Neural cell (in vitro differentiated cells): ENCODE measurements at regions not wholly inside any gene's neighbourhood (a gene's known extent, or its start where the extent isn't known, plus 50 kb on each side); places are given as distances from the start of the nearest gene placed in this dataset.

Source experiments
- H2AFZ ChIP-seq: fragments of 200-600, 300-800 bp; sonication (generic), shearing (Covaris generic); 2 replicates; pipeline ENCODE4 v1.6.0; 2014; ENCODE audit warnings: low read depth, mild to moderate bottlenecking, antibody characterized with exemption, low read length, moderate library complexity
- H3F3A ChIP-seq: fragments of 200-600 bp; shearing (Covaris generic); 2 replicates; pipeline ENCODE4 v1.6.1; 2016; ENCODE audit warnings: mild to moderate bottlenecking, moderate library complexity, mixed read lengths, antibody characterized with exemption, low read length; ENCODE audit not compliant: insufficient read depth, poor library complexity, severe bottlenecking
- H3K27ac ChIP-seq: fragments of 200-600, 300-800 bp; sonication (generic), shearing (Covaris generic); 2 replicates; pipeline ENCODE4 v1.5.1; 2014; ENCODE audit warnings: mild to moderate bottlenecking, low read length, moderate library complexity
- H3K27me3 ChIP-seq: fragments of 300-800, 200-600 bp; sonication (generic), shearing (Covaris generic); 2 replicates; pipeline ENCODE4 v1.6.0; 2014; ENCODE audit warnings: mild to moderate bottlenecking, low read depth, low read length, moderate library complexity; ENCODE audit not compliant: insufficient read depth
- H3K36me3 ChIP-seq: fragments of 300-800, 200-600 bp; sonication (generic), shearing (Covaris generic); 2 replicates; pipeline ENCODE4 v1.5.1; 2014; ENCODE audit warnings: mild to moderate bottlenecking, antibody characterized with exemption, low read length, moderate library complexity; ENCODE audit not compliant: insufficient read depth
- H3K4me2 ChIP-seq: fragments of 300-800, 200-600 bp; sonication (generic), shearing (Covaris generic); 2 replicates; pipeline ENCODE4 v1.6.0; 2014; ENCODE audit warnings: mild to moderate bottlenecking, low read length
- H3K4me3 ChIP-seq: fragments of 300-800, 200-600 bp; sonication (generic), shearing (Covaris generic); 2 replicates; pipeline ENCODE4 v1.5.1; 2014; ENCODE audit warnings: mild to moderate bottlenecking, low read length, moderate library complexity
- H3K79me2 ChIP-seq: fragments of 200-600 bp; shearing (Covaris generic); replicated peaks from 2 replicates; pipeline ENCODE4 v1.6.0; 2014; ENCODE audit warnings: mild to moderate bottlenecking, low read length, moderate library complexity; ENCODE audit not compliant: insufficient read depth
- H3K9ac ChIP-seq: fragments of 300-800, 200-600 bp; sonication (generic), shearing (Covaris generic); 2 replicates; pipeline ENCODE4 v1.6.1; 2016; ENCODE audit warnings: mild to moderate bottlenecking, low read length, mixed read lengths
- H3K9me2 ChIP-seq: fragments of 200-600 bp; shearing (Covaris generic); 2 replicates; pipeline ENCODE4 v1.6.1; 2016; ENCODE audit warnings: mild to moderate bottlenecking, low read length, mixed read lengths; ENCODE audit not compliant: insufficient read depth
- H3K9me3 ChIP-seq: fragments of 200-600, 300-800 bp; sonication (generic), shearing (Covaris generic); 2 replicates; pipeline ENCODE4 v1.6.1; 2016; ENCODE audit warnings: mild to moderate bottlenecking, mixed run types, low read length, moderate library complexity, mixed read lengths
- H4K20me1 ChIP-seq: fragments of 200-600 bp; shearing (Covaris generic); 2 replicates; pipeline ENCODE4 v1.6.1; 2016; ENCODE audit warnings: mild to moderate bottlenecking, mixed run types; ENCODE audit not compliant: insufficient read depth
- EP300 ChIP-seq: fragments of 450-650 bp; conservative IDR thresholded peaks from 2 replicates; pipeline ENCODE4 v1.6.1; 2014; ENCODE audit warnings: antibody characterized with exemption, mild to moderate bottlenecking, moderate library complexity; ENCODE audit not compliant: poor library complexity, severe bottlenecking
- EZH2 ChIP-seq: fragments of 200-600, 300-800 bp; shearing (Covaris generic), sonication (generic); IDR thresholded peaks from 2 replicates; pipeline ENCODE4 v1.6.1; 2014; ENCODE audit warnings: antibody characterized with exemption, low read length, borderline replicate concordance, mild to moderate bottlenecking; ENCODE audit not compliant: insufficient read depth, poor library complexity, severe bottlenecking
- MXI1 ChIP-seq: fragments of 450-650 bp; conservative IDR thresholded peaks from 2 replicates; pipeline ENCODE4 v1.6.1; 2014; ENCODE audit warnings: antibody characterized with exemption, mild to moderate bottlenecking; ENCODE audit not compliant: poor library complexity, severe bottlenecking
- POLR2AphosphoS5 ChIP-seq: IDR thresholded peaks from 2 replicates; pipeline ENCODE4 v1.6.1; 2012
- RAD21 ChIP-seq: fragments of 450-650 bp; conservative IDR thresholded peaks from 2 replicates; pipeline ENCODE4 v1.6.1; 2014; ENCODE audit warnings: antibody characterized with exemption, mild to moderate bottlenecking, moderate library complexity
- SMC3 ChIP-seq: fragments of 450-650 bp; conservative IDR thresholded peaks from 2 replicates; pipeline ENCODE4 v1.6.1; 2014; ENCODE audit warnings: antibody characterized with exemption, mild to moderate bottlenecking, moderate library complexity; ENCODE audit not compliant: poor library complexity
- TAF1 ChIP-seq: IDR thresholded peaks from 2 replicates; pipeline ENCODE4 v1.6.1; 2012; ENCODE audit warnings: low read depth
- TF ChIP-seq, protein P1 (sequence below): IDR thresholded peaks from 2 replicates; pipeline ENCODE4 v1.6.1; 2012; ENCODE audit warnings: borderline replicate concordance
- TF ChIP-seq, protein P2 (sequence below): fragments of 450-650 bp; IDR thresholded peaks from 2 replicates; pipeline ENCODE4 v1.5.1; 2014; ENCODE audit warnings: antibody characterized with exemption, mild to moderate bottlenecking, moderate library complexity; ENCODE audit not compliant: poor library complexity, severe bottlenecking

DNA sequence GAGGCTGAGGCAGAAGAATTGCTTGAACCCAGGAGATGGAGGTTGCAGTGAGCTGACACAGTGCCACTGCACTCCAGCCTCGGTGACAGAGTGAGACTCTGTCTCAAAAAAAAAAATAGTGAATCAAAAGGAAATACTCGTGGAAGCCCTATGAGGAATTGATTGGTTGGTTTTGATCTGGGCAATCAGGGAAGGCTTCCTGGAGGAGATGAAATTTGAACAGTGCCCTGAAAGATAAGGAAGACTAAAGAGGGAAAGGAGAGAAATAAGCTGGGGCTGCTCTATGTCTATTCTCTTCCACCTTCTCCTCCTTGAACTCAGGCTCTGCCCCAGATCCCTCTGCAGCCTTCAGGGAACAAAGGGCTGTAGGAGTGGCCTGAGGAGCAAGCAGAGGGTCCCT, 54.1 kb downstream of the IRF2BPL start:
- H3F3A ChIP-seq: no peaks in the 10 kb centered on the region
- no peak overlapping the region for H3K4me3 ChIP-seq
- no peaks in the 10 kb centered on the region for H4K20me1 ChIP-seq
- no peaks in the 10 kb centered on the region for H3K79me2 ChIP-seq
- no peak overlapping the region for H3K4me2 ChIP-seq
- no peak overlapping the region for H3K27ac ChIP-seq
- H3K9me2 ChIP-seq: no peaks in the 10 kb centered on the region
- H3K27me3 ChIP-seq: no peaks in the 10 kb centered on the region
- no peak overlapping the region for H3K9ac ChIP-seq
- no peak overlapping the region for H2AFZ ChIP-seq
- TF ChIP-seq TAF1: no peak
- TF ChIP-seq SMC3: no peak
- no peaks in the 10 kb centered on the region for H3K9me3 ChIP-seq
- H3K36me3 ChIP-seq: no peaks in the 10 kb centered on the region

DNA sequence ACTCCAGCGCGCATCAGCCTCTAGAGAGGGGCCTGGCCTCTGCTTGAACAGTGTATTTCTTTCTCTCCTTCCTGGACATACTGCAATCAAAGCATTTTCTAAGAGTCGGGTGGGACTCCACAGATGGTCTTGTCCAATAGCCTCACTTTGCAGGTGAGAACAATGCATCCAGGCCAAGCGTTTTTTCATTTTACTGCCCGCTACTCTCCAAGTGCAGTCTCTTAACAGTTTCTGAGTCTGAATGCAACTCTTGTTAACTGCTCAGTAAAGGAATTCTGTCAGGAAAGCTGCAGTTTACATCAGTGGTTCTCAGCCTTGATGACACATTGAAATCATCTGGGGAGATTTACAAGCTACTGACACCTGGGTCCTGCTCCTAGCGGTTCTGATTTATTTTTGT, 57.0 kb downstream of the IRF2BPL start:
- Histone ChIP-seq H3K36me3 (no peaks in the 10 kb centered on the region), H3K9me2 (no peaks in the 10 kb centered on the region), H3K9me3 (no peaks in the 10 kb centered on the region), H3K27me3 (no peaks in the 10 kb centered on the region), H3K9ac (no peak overlapping the region), H2AFZ (no peak overlapping the region), H3K4me2 (no peak overlapping the region), H3K79me2 (no peaks in the 10 kb centered on the region), H4K20me1 (no peaks in the 10 kb centered on the region), H3F3A (no peaks in the 10 kb centered on the region), H3K27ac (no peak overlapping the region), H3K4me3 (no peak overlapping the region)
- TF ChIP-seq, protein P1, sequence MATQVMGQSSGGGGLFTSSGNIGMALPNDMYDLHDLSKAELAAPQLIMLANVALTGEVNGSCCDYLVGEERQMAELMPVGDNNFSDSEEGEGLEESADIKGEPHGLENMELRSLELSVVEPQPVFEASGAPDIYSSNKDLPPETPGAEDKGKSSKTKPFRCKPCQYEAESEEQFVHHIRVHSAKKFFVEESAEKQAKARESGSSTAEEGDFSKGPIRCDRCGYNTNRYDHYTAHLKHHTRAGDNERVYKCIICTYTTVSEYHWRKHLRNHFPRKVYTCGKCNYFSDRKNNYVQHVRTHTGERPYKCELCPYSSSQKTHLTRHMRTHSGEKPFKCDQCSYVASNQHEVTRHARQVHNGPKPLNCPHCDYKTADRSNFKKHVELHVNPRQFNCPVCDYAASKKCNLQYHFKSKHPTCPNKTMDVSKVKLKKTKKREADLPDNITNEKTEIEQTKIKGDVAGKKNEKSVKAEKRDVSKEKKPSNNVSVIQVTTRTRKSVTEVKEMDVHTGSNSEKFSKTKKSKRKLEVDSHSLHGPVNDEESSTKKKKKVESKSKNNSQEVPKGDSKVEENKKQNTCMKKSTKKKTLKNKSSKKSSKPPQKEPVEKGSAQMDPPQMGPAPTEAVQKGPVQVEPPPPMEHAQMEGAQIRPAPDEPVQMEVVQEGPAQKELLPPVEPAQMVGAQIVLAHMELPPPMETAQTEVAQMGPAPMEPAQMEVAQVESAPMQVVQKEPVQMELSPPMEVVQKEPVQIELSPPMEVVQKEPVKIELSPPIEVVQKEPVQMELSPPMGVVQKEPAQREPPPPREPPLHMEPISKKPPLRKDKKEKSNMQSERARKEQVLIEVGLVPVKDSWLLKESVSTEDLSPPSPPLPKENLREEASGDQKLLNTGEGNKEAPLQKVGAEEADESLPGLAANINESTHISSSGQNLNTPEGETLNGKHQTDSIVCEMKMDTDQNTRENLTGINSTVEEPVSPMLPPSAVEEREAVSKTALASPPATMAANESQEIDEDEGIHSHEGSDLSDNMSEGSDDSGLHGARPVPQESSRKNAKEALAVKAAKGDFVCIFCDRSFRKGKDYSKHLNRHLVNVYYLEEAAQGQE: no peak
- TF ChIP-seq TAF1 (no peak), MXI1 (no peak), SMC3 (no peak), EZH2 (no peak), POLR2AphosphoS5 (no peak), EP300 (no peak), RAD21 (no peak)
- TF ChIP-seq, protein P2, sequence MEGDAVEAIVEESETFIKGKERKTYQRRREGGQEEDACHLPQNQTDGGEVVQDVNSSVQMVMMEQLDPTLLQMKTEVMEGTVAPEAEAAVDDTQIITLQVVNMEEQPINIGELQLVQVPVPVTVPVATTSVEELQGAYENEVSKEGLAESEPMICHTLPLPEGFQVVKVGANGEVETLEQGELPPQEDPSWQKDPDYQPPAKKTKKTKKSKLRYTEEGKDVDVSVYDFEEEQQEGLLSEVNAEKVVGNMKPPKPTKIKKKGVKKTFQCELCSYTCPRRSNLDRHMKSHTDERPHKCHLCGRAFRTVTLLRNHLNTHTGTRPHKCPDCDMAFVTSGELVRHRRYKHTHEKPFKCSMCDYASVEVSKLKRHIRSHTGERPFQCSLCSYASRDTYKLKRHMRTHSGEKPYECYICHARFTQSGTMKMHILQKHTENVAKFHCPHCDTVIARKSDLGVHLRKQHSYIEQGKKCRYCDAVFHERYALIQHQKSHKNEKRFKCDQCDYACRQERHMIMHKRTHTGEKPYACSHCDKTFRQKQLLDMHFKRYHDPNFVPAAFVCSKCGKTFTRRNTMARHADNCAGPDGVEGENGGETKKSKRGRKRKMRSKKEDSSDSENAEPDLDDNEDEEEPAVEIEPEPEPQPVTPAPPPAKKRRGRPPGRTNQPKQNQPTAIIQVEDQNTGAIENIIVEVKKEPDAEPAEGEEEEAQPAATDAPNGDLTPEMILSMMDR: no peak

DNA sequence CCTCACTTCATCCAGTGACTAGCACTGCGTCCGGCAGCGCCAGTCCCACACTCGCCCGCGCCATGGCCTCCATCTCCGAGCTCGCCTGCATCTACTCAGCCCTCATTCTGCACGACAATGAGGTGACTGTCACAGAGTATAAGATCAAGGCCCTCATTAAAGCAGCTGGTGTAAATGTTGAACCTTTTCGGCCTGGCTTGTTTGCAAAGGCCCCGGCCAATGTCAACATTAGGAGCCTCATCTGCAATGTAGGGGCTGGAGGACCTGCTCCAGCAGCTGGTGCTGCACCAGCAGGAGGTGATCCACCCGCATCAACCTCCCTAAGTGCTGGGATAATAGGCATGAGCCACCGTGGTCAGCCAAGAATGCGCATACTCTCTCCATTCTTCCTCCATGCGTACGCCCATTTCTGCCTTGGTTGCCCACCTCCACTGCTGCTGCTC, 59.9 kb downstream of the IRF2BPL start:
- no peak overlapping the region for H3K9ac ChIP-seq
- no peaks in the 10 kb centered on the region for H3K36me3 ChIP-seq
- H2AFZ ChIP-seq: no peak overlapping the region
- H3F3A ChIP-seq: no peaks in the 10 kb centered on the region
- no peaks in the 10 kb centered on the region for H3K9me2 ChIP-seq
- no peaks in the 10 kb centered on the region for H3K79me2 ChIP-seq
- no peaks in the 10 kb centered on the region for H3K9me3 ChIP-seq
- no peaks in the 10 kb centered on the region for H3K27me3 ChIP-seq
- no peak overlapping the region for H3K4me3 ChIP-seq
- TF ChIP-seq EP300 (no peak), MXI1 (no peak), RAD21 (no peak), EZH2 (no peak), POLR2AphosphoS5 (no peak), SMC3 (no peak), TAF1 (no peak)
- TF ChIP-seq, protein P1: no peak
- TF ChIP-seq, protein P2: no peak
- no peaks in the 10 kb centered on the region for H4K20me1 ChIP-seq
- H3K27ac ChIP-seq: no peak overlapping the region
- no peak overlapping the region for H3K4me2 ChIP-seq
